Heart left ventricle (tissue), 16 donors: ENCODE measurements at regions not wholly inside any gene's neighbourhood (a gene's known extent, or its start where the extent isn't known, plus 50 kb on each side); places are given as distances from the start of the nearest gene placed in this dataset.

Experiments used
- ATAC-seq, 4 donors: fragments of 200-7000 bp; cut with Tn5 transposase; one replicate each; pipeline ENCODE4 v1.9.1; 2020 to 2022; ENCODE audit warnings: moderate library complexity in 4 of 4, mild to moderate bottlenecking in 3 of 4, moderate number of reproducible peaks in 1 of 4
- DNase-seq, 5 donors: peaks; one replicate each; pipeline ENCODE4 v3.0.0-alpha.2; 2020
- H3K27ac ChIP-seq, 12 donors: fragments of 200-600 bp; sonication (generic) in 4 of 12; one replicate each; pipeline versions ENCODE4 v1.5.0 to v1.8.0; 2016 to 2022; ENCODE audit warnings: mild to moderate bottlenecking in 2 of 12
- H3K27me3 ChIP-seq, 9 donors: fragments of 200-600 bp; sonication (generic) in 2 of 9; one replicate each; pipeline versions ENCODE4 v1.5.1 to v1.8.0; 2016 to 2022; ENCODE audit warnings: mild to moderate bottlenecking in 3 of 9
- H3K36me3 ChIP-seq, 9 donors: fragments of 200-600 bp; sonication (generic) in 2 of 9; one replicate each; pipeline versions ENCODE4 v1.5.0 to v1.8.0; 2018 to 2022; ENCODE audit warnings: mild to moderate bottlenecking in 2 of 9
- H3K4me1 ChIP-seq, 12 donors: fragments of 200-600 bp; sonication (generic) in 4 of 12; one replicate each; pipeline versions ENCODE4 v1.5.0 to v1.8.0; 2016 to 2022; ENCODE audit warnings: mild to moderate bottlenecking in 3 of 12
- H3K4me3 ChIP-seq, 12 donors: fragments of 200-600 bp; sonication (generic) in 4 of 12; one replicate each; pipeline versions ENCODE4 v1.5.0 to v1.8.0; 2017 to 2022; ENCODE audit warnings: mild to moderate bottlenecking in 9 of 12, moderate library complexity in 4 of 12
- H3K9me3 ChIP-seq, 12 donors: fragments of 200-600 bp; sonication (generic) in 4 of 12; one replicate each; pipeline versions ENCODE4 v1.5.0 to v1.8.0; 2016 to 2022; ENCODE audit warnings: mild to moderate bottlenecking in 1 of 12
- POLR2A ChIP-seq, 2 donors: fragments of 450-650 bp; IDR thresholded peaks; one replicate each; pipeline ENCODE4 v1.6.1; 2017; ENCODE audit warnings: antibody characterized with exemption in 2 of 2, mild to moderate bottlenecking in 2 of 2, moderate library complexity in 2 of 2
- WGBS, 4 donors: extraction: QIAGEN DNeasy Blood & Tissue Kit in 2 of 4; methylation state at CpG; one replicate each; pipeline versions ENCODE4 v1.1.5 to v1.1.7; 2013 to 2018; 5-methylcytosine and 5-hydroxymethylcytosine counted together
- intact Hi-C, 10 donors: fragments of 100-400 bp; cut with DNase I; formaldehyde crosslinking; loops; one replicate each; pipeline versions ENCODE4 v1.11.1 to v1.14.2; 2022
- TF ChIP-seq, protein P1 (sequence below), 12 donors: fragments of 200-600 bp; sonication (generic) in 4 of 12; IDR thresholded peaks; one replicate each; pipeline versions ENCODE4 v1.5.0 to v1.8.0; 2018 to 2022; ENCODE audit warnings: antibody characterized with exemption in 12 of 12, mild to moderate bottlenecking in 5 of 12
- donor health status: ischemic (EF 13 %, LVEDD 7.1; RV severe dilation, severe dysfunction).
- donor health status: healthy with polysubstance abuse.
- donor health status: DM: no; HTN: yes; CAD: no.
- donor health status: DM: no; HTN: no; CAD: no.
- donor health status: ischemic (EF 25% LVEDD 6.9; RV normal size, moderate dysfunction).
- donor health status: ischemic (EF 25% LVEDD 5.7; RV mildly dilated, moderate dysfunction).
- donor health status: healthy.
- donor health status: DM: yes; HTN: yes; CAD: no.
- donor health status: ischemic (EF 35%, LVEDD 5.7; RV mildly dilated, moderate dysfunction).
- donor health status: nonischemic (EF 11% LVEDD 7.7; RV severe dilation, severe dysfunction).
- donor health status: DM: yes; HTN: yes; CAD: no.
- donor health status: PGD.
- donor health status: ischemic (EF 29% LVEDD 5.4; RV normal size, mild dysfunction).
- donor health status: nonischemic (EF 23%, LVEDD 6.1; RV moderate dilation, normal function).

- Histone ChIP-seq H3K36me3 (no peaks in the 10 kb centered on the region), H3K4me3 (no peak overlapping the region), H3K27me3 (peaks cover 0 to 4% (median 0%) of the 10 kb centered on the region in 9 donors), H3K9me3 (peaks cover 0 to 10% (median 0%) of the 10 kb centered on the region in 12 donors), H3K27ac (no peak overlapping the region), H3K4me1 (peaks cover 0 to 15% (median 7%) of the 10 kb centered on the region in 12 donors)
- intact Hi-C loops, result loop anchor here in 2 of 10 donors (2.0 to 10.0 kb wide), 3 partner anchors 74 to 756 kb away; no protein-coding TSS in a partner anchor
- TF ChIP-seq, protein P1, sequence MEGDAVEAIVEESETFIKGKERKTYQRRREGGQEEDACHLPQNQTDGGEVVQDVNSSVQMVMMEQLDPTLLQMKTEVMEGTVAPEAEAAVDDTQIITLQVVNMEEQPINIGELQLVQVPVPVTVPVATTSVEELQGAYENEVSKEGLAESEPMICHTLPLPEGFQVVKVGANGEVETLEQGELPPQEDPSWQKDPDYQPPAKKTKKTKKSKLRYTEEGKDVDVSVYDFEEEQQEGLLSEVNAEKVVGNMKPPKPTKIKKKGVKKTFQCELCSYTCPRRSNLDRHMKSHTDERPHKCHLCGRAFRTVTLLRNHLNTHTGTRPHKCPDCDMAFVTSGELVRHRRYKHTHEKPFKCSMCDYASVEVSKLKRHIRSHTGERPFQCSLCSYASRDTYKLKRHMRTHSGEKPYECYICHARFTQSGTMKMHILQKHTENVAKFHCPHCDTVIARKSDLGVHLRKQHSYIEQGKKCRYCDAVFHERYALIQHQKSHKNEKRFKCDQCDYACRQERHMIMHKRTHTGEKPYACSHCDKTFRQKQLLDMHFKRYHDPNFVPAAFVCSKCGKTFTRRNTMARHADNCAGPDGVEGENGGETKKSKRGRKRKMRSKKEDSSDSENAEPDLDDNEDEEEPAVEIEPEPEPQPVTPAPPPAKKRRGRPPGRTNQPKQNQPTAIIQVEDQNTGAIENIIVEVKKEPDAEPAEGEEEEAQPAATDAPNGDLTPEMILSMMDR (IDR thresholded peaks at IDR 0.05), result no peak
- no peak for TF ChIP-seq POLR2A (IDR thresholded peaks at IDR 0.05)
- DNase-seq, result no peak
- ATAC-seq, result no peak
Observed at GRCh38 chr5:133870661-133871060, 97.8 kb downstream of the C5orf15 start.

DNA sequence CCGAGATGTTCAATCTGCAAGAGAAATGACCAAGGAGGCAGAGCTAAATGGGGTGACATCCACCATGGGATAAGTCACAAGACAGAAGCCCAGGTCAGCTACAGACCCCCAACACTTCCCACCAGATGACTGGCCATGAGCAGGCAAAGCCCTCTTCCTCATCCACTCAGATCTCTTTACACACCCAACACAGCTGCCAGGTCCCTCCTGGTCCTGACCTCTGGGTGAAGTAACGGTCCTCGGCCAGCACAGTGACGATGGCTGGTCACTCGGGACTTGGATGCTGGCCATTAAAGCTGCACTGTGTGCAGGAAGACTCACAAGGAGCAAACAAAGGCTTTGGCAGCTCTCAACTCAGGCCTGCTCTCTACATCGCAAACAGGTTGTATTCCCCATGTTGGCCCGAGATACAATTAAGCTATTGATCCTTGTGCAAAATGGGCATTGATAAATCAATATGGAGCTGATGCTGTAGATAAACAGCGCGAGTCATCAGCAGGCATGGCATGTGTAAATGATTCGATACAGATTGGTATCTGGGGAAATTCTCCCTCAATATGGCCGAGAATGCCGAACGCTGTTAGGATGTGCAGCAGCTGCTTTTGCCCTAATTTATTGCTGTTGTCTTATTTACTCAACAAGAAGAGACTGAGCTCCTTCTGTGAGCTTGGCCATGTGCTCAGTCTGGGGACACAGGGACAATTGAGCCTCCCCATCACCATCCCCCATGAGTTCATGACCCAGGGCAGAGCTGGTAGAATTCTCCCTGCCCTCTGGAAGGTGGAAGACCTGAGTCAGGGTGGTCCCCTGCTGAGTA lies 98.7 kb downstream of the C5orf15 start:
- peak in 4 of 5 donors; percentile 34 to 69 (median 57) for DNase-seq
- TF ChIP-seq, protein P1 (IDR thresholded peaks at IDR 0.05), result peak in 2 of 12 donors; percentile 9
- no peak for TF ChIP-seq POLR2A (IDR thresholded peaks at IDR 0.05)
- H3K27ac ChIP-seq, result peak overlapping the region in 6 of 12 donors; percentile 10 to 54 (median 24)
- intact Hi-C loops, result loop anchor here (1.0 to 10.0 kb wide), 17 partner anchors 75 to 759 kb away; no protein-coding TSS in a partner anchor
- H3K9me3 ChIP-seq, result peaks cover 0 to 3% (median 0%) of the 10 kb centered on the region in 12 donors
- peaks cover 0 to 15% (median 7%) of the 10 kb centered on the region in 12 donors for H3K4me1 ChIP-seq
- H3K27me3 ChIP-seq, result peaks cover 0 to 4% (median 0%) of the 10 kb centered on the region in 9 donors
- peak; percentile 67 to 88 (median 80) for ATAC-seq
- peak overlapping the region in 11 of 12 donors; percentile 12 to 51 (median 40) for H3K4me3 ChIP-seq
- WGBS, 4 donors, result 55 to 61% (median 58%) methylated on average over 13 of the region's 13 CpGs
- H3K36me3 ChIP-seq, result no peaks in the 10 kb centered on the region

DNA sequence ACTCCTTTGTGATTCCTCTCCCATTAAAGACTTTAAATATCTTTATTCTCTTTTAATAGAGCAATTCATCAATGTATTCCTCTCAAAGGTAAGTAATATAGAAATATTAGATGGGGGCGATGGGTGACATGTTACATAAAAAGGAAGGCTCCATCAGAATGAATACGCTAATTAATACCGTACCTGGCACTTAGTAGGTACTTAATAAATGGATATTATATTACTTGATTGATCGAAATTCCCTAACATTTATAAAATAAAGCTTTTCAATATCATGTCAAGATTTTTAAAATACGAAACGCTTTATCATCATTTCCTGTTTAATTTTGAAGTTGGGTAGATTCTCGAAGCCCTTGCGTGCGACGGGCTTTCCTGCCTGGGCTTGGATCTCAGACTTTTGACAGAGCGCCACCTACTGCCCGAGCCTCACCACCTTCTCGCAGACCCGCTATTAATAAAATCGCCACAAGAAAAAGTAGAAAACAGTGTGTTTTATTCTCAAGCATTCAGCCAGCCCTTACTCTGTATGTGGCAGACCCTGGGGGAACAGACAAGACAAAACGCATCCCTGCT lies 99.4 kb downstream of the C5orf15 start:
- ATAC-seq (peak; percentile 47 to 88 (median 76)), DNase-seq (peak; percentile 66 to 80 (median 71))
- Histone ChIP-seq H3K4me3 (peak overlapping the region in 11 of 12 donors; percentile 12 to 51 (median 40)), H3K9me3 (no peaks in the 10 kb centered on the region), H3K27me3 (peaks cover 0 to 4% (median 0%) of the 10 kb centered on the region in 9 donors), H3K27ac (peak overlapping the region in 6 of 12 donors; percentile 10 to 54 (median 24)), H3K4me1 (peaks cover 0 to 15% (median 7%) of the 10 kb centered on the region in 12 donors), H3K36me3 (no peaks in the 10 kb centered on the region)
- TF ChIP-seq POLR2A (IDR thresholded peaks at IDR 0.05), result no peak
- TF ChIP-seq, protein P1 (IDR thresholded peaks at IDR 0.05), result peak; percentile 53 to 90 (median 82)
- 16 to 18% (median 17%) methylated on average over 16 of the region's 16 CpGs for WGBS, 4 donors
- intact Hi-C loops, result loop anchor here (1.0 to 10.0 kb wide), 15 partner anchors 92 to 758 kb away; no protein-coding TSS in a partner anchor
